H9 (cell line): ENCODE measurements at regions not wholly inside any gene's neighbourhood (a gene's known extent, or its start where the extent isn't known, plus 50 kb on each side); places are given as distances from the start of the nearest gene placed in this dataset.

Experiments used
- DNase-seq: peaks from one replicate; pipeline ENCODE4 v3.0.0-alpha.2; 2017
- H2AFZ ChIP-seq: one replicate; pipeline ENCODE4 v1.6.1; 2013; ENCODE audit warnings: mild to moderate bottlenecking, low read length, control low read depth, moderate library complexity
- H2AK5ac ChIP-seq: 2 replicates; pipeline ENCODE4 v1.6.1; 2013; ENCODE audit warnings: low read length, control low read depth, mixed read lengths; ENCODE audit not compliant: insufficient read length
- H2BK120ac ChIP-seq: one replicate; pipeline ENCODE4 v1.6.1; 2013; ENCODE audit warnings: low read depth, mild to moderate bottlenecking, low read length, control low read depth, inconsistent platforms; ENCODE audit not compliant: poor library complexity, severe bottlenecking
- H2BK12ac ChIP-seq: 2 replicates; pipeline ENCODE4 v1.6.1; 2013; ENCODE audit warnings: low read length, control low read depth, mixed read lengths, low read depth; ENCODE audit not compliant: insufficient read length
- H2BK15ac ChIP-seq: 2 replicates; pipeline ENCODE4 v1.6.1; 2013; ENCODE audit warnings: low read depth, low read length, control low read depth
- H2BK20ac ChIP-seq: one replicate; pipeline ENCODE4 v1.6.1; 2013; ENCODE audit warnings: low read depth, mild to moderate bottlenecking, low read length, control low read depth, inconsistent platforms; ENCODE audit not compliant: poor library complexity, severe bottlenecking
- H2BK5ac ChIP-seq: 2 replicates; pipeline ENCODE4 v1.6.1; 2013; ENCODE audit warnings: low read length, control low read depth, mixed read lengths; ENCODE audit not compliant: insufficient read length
- H3K14ac ChIP-seq: 2 replicates; pipeline ENCODE4 v1.6.1; 2013; ENCODE audit warnings: low read length, control low read depth; ENCODE audit not compliant: insufficient read depth
- H3K18ac ChIP-seq: 2 replicates; pipeline ENCODE4 v1.6.1; 2013; ENCODE audit warnings: low read depth, mild to moderate bottlenecking, mixed read lengths, low read length, control low read depth; ENCODE audit not compliant: insufficient read length
- H3K23ac ChIP-seq: 2 replicates; pipeline ENCODE4 v1.6.1; 2013; ENCODE audit warnings: low read length, control low read depth, mixed read lengths, low read depth; ENCODE audit not compliant: insufficient read length
- H3K23me2 ChIP-seq: 2 replicates; pipeline ENCODE4 v1.6.1; 2013; ENCODE audit warnings: low read depth, mild to moderate bottlenecking, mixed read lengths, low read length, control low read depth; ENCODE audit not compliant: insufficient read length, poor library complexity, severe bottlenecking
- H3K27ac ChIP-seq: 2 replicates; pipeline ENCODE4 v1.5.1; 2013; ENCODE audit warnings: low read length, control low read depth, mixed read lengths, low read depth; ENCODE audit not compliant: insufficient read length
- H3K27me3 ChIP-seq: 2 replicates; pipeline ENCODE4 v1.6.1; 2013; ENCODE audit warnings: low read length, control low read depth, inconsistent platforms; ENCODE audit not compliant: insufficient read depth
- H3K4ac ChIP-seq: 2 replicates; pipeline ENCODE4 v1.6.1; 2013; ENCODE audit warnings: low read depth, mild to moderate bottlenecking, control low read depth, inconsistent platforms, low read length, moderate library complexity
- H3K4me1 ChIP-seq: 2 replicates; pipeline ENCODE4 v1.6.1; 2013; ENCODE audit warnings: low read length, control low read depth, inconsistent platforms; ENCODE audit not compliant: insufficient read depth
- H3K4me2 ChIP-seq: 2 replicates; pipeline ENCODE4 v1.6.1; 2013; ENCODE audit warnings: low read length, control low read depth, mixed read lengths; ENCODE audit not compliant: insufficient read length, insufficient read depth
- H3K56ac ChIP-seq: 2 replicates; pipeline ENCODE4 v1.6.1; 2013; ENCODE audit warnings: low read depth, mild to moderate bottlenecking, mixed read lengths, low read length, control low read depth; ENCODE audit not compliant: insufficient read length
- H3K79me1 ChIP-seq: 2 replicates; pipeline ENCODE4 v1.6.1; 2013; ENCODE audit warnings: low read depth, mild to moderate bottlenecking, moderate library complexity, low read length, control low read depth, inconsistent platforms; ENCODE audit not compliant: insufficient read depth, poor library complexity, severe bottlenecking
- H3K79me2 ChIP-seq: 2 replicates; pipeline ENCODE4 v1.6.1; 2013; ENCODE audit warnings: low read length, control low read depth, inconsistent platforms; ENCODE audit not compliant: insufficient read depth
- H3K9ac ChIP-seq: 2 replicates; pipeline ENCODE4 v1.6.1; 2013; ENCODE audit warnings: low read length, control low read depth, mixed read lengths; ENCODE audit not compliant: insufficient read length; ENCODE audit errors: extremely low read depth
- H3K9me3 ChIP-seq: one replicate; pipeline ENCODE4 v1.6.1; 2013; ENCODE audit warnings: low read depth, low read length, inconsistent platforms; ENCODE audit not compliant: control insufficient read depth
- H3T11ph ChIP-seq: one replicate; pipeline ENCODE4 v1.6.1; 2013; ENCODE audit warnings: mild to moderate bottlenecking, low read length, control low read depth, inconsistent platforms
- H4K20me1 ChIP-seq: one replicate; pipeline ENCODE4 v1.6.1; 2013; ENCODE audit not compliant: control insufficient read depth, insufficient read length, insufficient read depth
- H4K5ac ChIP-seq: 2 replicates; pipeline ENCODE4 v1.6.1; 2013; ENCODE audit warnings: low read depth, mild to moderate bottlenecking, mixed read lengths, low read length, control low read depth; ENCODE audit not compliant: insufficient read length
- H4K8ac ChIP-seq: replicated peaks from 2 replicates; pipeline ENCODE4 v1.6.1; 2013; ENCODE audit warnings: low read length, control low read depth, mixed read lengths, low read depth; ENCODE audit not compliant: insufficient read length
- H4K91ac ChIP-seq: 2 replicates; pipeline ENCODE4 v1.6.1; 2013; ENCODE audit warnings: low read depth, mild to moderate bottlenecking, moderate library complexity, mixed read lengths, low read length, control low read depth; ENCODE audit not compliant: insufficient read length
- H3K27ac Mint-ChIP-seq, 3 experiments: 2 replicates in 2 of 3; 3 replicates in 1 of 3; pipeline ENCODE4 v1.8.0; 2020 to 2021; ENCODE audit warnings: mixed read lengths in 3 of 3, mild to moderate bottlenecking in 1 of 3, moderate library complexity in 1 of 3
- H3K27me3 Mint-ChIP-seq: 2 replicates; pipeline ENCODE4 v1.8.0; 2021; ENCODE audit warnings: low read depth, mild to moderate bottlenecking, moderate library complexity, mixed read lengths
- H3K36me3 Mint-ChIP-seq, 3 experiments: 2 replicates in 2 of 3; 3 replicates in 1 of 3; pipeline ENCODE4 v1.8.0; 2020 to 2021; ENCODE audit warnings: low read depth in 3 of 3, mixed read lengths in 3 of 3; ENCODE audit not compliant: insufficient read depth in 1 of 3
- H3K4me1 Mint-ChIP-seq, 2 experiments: 2 replicates each; pipeline ENCODE4 v1.8.0; 2020; ENCODE audit warnings: mixed read lengths in 2 of 2
- H3K4me3 Mint-ChIP-seq, 2 experiments: 2 replicates in 1 of 2; 3 replicates in 1 of 2; pipeline ENCODE4 v1.8.0; 2020 to 2021; ENCODE audit warnings: mild to moderate bottlenecking in 2 of 2, mixed read lengths in 2 of 2, moderate library complexity in 1 of 2
- H3K9me3 Mint-ChIP-seq, 2 experiments: 2 replicates in 1 of 2; 3 replicates in 1 of 2; pipeline ENCODE4 v1.8.0; 2020; ENCODE audit warnings: mild to moderate bottlenecking in 2 of 2, mixed read lengths in 2 of 2, moderate library complexity in 1 of 2
- WGBS: extraction: QIAGEN DNeasy Blood & Tissue Kit; methylation state at CpG from one replicate; pipeline ENCODE4 v1.1.7; 2013; ENCODE audit warnings: missing lambda C conversion rate, low lambda C conversion rate, mixed read lengths; ENCODE audit not compliant: insufficient read length; ENCODE audit errors: extremely low coverage; 5-methylcytosine and 5-hydroxymethylcytosine counted together
- TF ChIP-seq, protein P1 (sequence below): fragments of 200-600 bp; sonication (generic); conservative IDR thresholded peaks from 3 replicates; pipeline ENCODE4 v1.8.0; 2021; ENCODE audit warnings: antibody characterized with exemption, mild to moderate bottlenecking

DNA sequence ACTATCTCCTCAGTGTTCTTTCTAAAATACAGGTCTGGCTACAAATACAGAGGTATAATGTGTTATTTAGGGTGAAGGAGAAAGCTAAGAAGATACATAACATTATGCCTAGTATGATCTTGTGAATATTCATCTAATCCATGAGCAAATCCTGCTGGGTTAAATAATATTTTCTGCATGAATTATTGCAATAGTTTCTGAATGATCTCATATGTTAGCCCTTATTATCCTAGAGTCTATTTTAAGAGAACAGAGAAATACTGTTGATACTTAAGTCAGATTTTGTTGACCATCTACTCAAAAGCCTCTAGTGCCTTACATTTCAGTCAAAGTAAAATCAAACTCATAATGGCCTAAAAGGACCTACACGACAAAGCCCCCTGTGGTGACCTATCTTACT is 382.3 kb downstream of the FIGN start:
- Mint-ChIP-seq H3K4me1 (peaks cover 22 to 29% of the 10 kb centered on the region in 2 experiments), H3K36me3 (no peaks in the 10 kb centered on the region), H3K27ac (no peak overlapping the region), H3K9me3 (no peaks in the 10 kb centered on the region), H3K27me3 (peaks cover 5% of the 10 kb centered on the region), H3K4me3 (no peak overlapping the region)
- Histone ChIP-seq H4K8ac (no peak overlapping the region), H3K56ac (no peak overlapping the region), H3T11ph (no peak overlapping the region), H4K20me1 (no peaks in the 10 kb centered on the region), H2BK12ac (no peak overlapping the region), H3K9me3 (no peaks in the 10 kb centered on the region), H3K79me2 (no peaks in the 10 kb centered on the region), H2BK15ac (no peak overlapping the region), H3K27me3 (no peaks in the 10 kb centered on the region), H2AFZ (no peak overlapping the region), H3K4me2 (no peak overlapping the region), H3K4me1 (no peaks in the 10 kb centered on the region), H3K79me1 (no peaks in the 10 kb centered on the region), H3K14ac (no peak overlapping the region), H3K18ac (no peak overlapping the region), H3K4ac (no peak overlapping the region), H3K9ac (no peak overlapping the region), H4K5ac (no peak overlapping the region), H3K23me2 (no peaks in the 10 kb centered on the region), H2BK120ac (no peak overlapping the region), H3K23ac (no peak overlapping the region), H2AK5ac (no peak overlapping the region), H4K91ac (no peak overlapping the region), H2BK20ac (no peak overlapping the region), H3K27ac (no peak overlapping the region), H2BK5ac (no peak overlapping the region)
- WGBS, result no CpG with 5 or more reads among the region's 1 CpG
- no peak for DNase-seq
- TF ChIP-seq, protein P1, sequence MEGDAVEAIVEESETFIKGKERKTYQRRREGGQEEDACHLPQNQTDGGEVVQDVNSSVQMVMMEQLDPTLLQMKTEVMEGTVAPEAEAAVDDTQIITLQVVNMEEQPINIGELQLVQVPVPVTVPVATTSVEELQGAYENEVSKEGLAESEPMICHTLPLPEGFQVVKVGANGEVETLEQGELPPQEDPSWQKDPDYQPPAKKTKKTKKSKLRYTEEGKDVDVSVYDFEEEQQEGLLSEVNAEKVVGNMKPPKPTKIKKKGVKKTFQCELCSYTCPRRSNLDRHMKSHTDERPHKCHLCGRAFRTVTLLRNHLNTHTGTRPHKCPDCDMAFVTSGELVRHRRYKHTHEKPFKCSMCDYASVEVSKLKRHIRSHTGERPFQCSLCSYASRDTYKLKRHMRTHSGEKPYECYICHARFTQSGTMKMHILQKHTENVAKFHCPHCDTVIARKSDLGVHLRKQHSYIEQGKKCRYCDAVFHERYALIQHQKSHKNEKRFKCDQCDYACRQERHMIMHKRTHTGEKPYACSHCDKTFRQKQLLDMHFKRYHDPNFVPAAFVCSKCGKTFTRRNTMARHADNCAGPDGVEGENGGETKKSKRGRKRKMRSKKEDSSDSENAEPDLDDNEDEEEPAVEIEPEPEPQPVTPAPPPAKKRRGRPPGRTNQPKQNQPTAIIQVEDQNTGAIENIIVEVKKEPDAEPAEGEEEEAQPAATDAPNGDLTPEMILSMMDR, result no peak
